ENCODE measurements at regions not wholly inside any gene's neighbourhood (a gene's known extent, or its start where the extent isn't known, plus 50 kb on each side); places are given as distances from the start of the nearest gene placed in this dataset.

- peaks cover 6% of the 10 kb centered on the region for H3K9me3 Mint-ChIP-seq
- no peaks in the 10 kb centered on the region for H3K27me3 Mint-ChIP-seq (ENCODE audit: low read depth)
- H3K27ac Mint-ChIP-seq: no peak overlapping the region
- DNase-seq (ENCODE audit: low spot score): no peak
- peaks cover 50% of the 10 kb centered on the region for H3K4me1 Mint-ChIP-seq (ENCODE audit: low read depth)
- intact Hi-C loops (cut with micrococcal nuclease): no loop called here
- no peak overlapping the region for H3K4me3 Mint-ChIP-seq (ENCODE audit: low read depth)
- peaks cover 5% of the 10 kb centered on the region for H3K36me3 Mint-ChIP-seq (ENCODE audit: low read depth)
Observed at GRCh38 chr6:15956205-15957106, 172.4 kb upstream of the MYLIP start.

- Mint-ChIP-seq H3K27me3 (ENCODE audit: low read depth) (no peaks in the 10 kb centered on the region), H3K4me3 (ENCODE audit: low read depth) (no peak overlapping the region), H3K36me3 (ENCODE audit: low read depth) (no peaks in the 10 kb centered on the region), H3K4me1 (ENCODE audit: low read depth) (peaks cover 44% of the 10 kb centered on the region), H3K9me3 (no peaks in the 10 kb centered on the region), H3K27ac (no peak overlapping the region)
- intact Hi-C loops (cut with micrococcal nuclease): no loop called here
- DNase-seq (ENCODE audit: low spot score): no peak
Observed at GRCh38 chr6:15955484-15955883, 173.4 kb upstream of the MYLIP start.

- Mint-ChIP-seq H3K4me1 (ENCODE audit: low read depth) (peaks cover 44% of the 10 kb centered on the region), H3K27me3 (ENCODE audit: low read depth) (no peaks in the 10 kb centered on the region), H3K27ac (no peak overlapping the region), H3K4me3 (ENCODE audit: low read depth) (no peak overlapping the region), H3K9me3 (no peaks in the 10 kb centered on the region), H3K36me3 (ENCODE audit: low read depth) (no peaks in the 10 kb centered on the region)
- intact Hi-C loops (cut with micrococcal nuclease): no loop called here
- no peak for DNase-seq (ENCODE audit: low spot score)
Observed at GRCh38 chr6:15953152-15953880, 175.6 kb upstream of the MYLIP start.

- H3K9me3 Mint-ChIP-seq: no peaks in the 10 kb centered on the region
Observed at GRCh38 chr6:15952231-15953151, 176.4 kb upstream of the MYLIP start.

GRCh38 chr6:15950962-15951569 is 177.8 kb upstream of the MYLIP start:
- no peaks in the 10 kb centered on the region for H3K9me3 Mint-ChIP-seq
- no peak for DNase-seq (ENCODE audit: low spot score)
- no peak overlapping the region for H3K4me3 Mint-ChIP-seq (ENCODE audit: low read depth)
- peaks cover 31% of the 10 kb centered on the region for H3K4me1 Mint-ChIP-seq (ENCODE audit: low read depth)
- H3K36me3 Mint-ChIP-seq (ENCODE audit: low read depth): no peaks in the 10 kb centered on the region
- intact Hi-C loops (cut with micrococcal nuclease): no loop called here
- no peaks in the 10 kb centered on the region for H3K27me3 Mint-ChIP-seq (ENCODE audit: low read depth)
- H3K27ac Mint-ChIP-seq: no peak overlapping the region

More at GRCh38 chr6:15952231-15953151, 176.4 kb upstream of the MYLIP start:
- Mint-ChIP-seq H3K27ac (no peak overlapping the region), H3K36me3 (ENCODE audit: low read depth) (no peaks in the 10 kb centered on the region), H3K4me3 (ENCODE audit: low read depth) (no peak overlapping the region), H3K4me1 (ENCODE audit: low read depth) (peaks cover 44% of the 10 kb centered on the region), H3K27me3 (ENCODE audit: low read depth) (no peaks in the 10 kb centered on the region)
- no peak for DNase-seq (ENCODE audit: low spot score)
- intact Hi-C loops (cut with micrococcal nuclease): no loop called here

GRCh38 chr6:15949982-15950381 is 178.9 kb upstream of the MYLIP start:
- H3K4me3 Mint-ChIP-seq (ENCODE audit: low read depth): no peak overlapping the region
- H3K27me3 Mint-ChIP-seq (ENCODE audit: low read depth): no peaks in the 10 kb centered on the region
- intact Hi-C loops (cut with micrococcal nuclease): no loop called here
- no peaks in the 10 kb centered on the region for H3K9me3 Mint-ChIP-seq
- DNase-seq (ENCODE audit: low spot score): no peak
- peaks cover 24% of the 10 kb centered on the region for H3K4me1 Mint-ChIP-seq (ENCODE audit: low read depth)
- H3K27ac Mint-ChIP-seq: no peak overlapping the region
- H3K36me3 Mint-ChIP-seq (ENCODE audit: low read depth): no peaks in the 10 kb centered on the region

GRCh38 chr6:15948930-15949900 is 179.7 kb upstream of the MYLIP start:
- Mint-ChIP-seq H3K4me3 (ENCODE audit: low read depth) (no peak overlapping the region), H3K9me3 (no peaks in the 10 kb centered on the region), H3K36me3 (ENCODE audit: low read depth) (no peaks in the 10 kb centered on the region), H3K27me3 (ENCODE audit: low read depth) (no peaks in the 10 kb centered on the region), H3K4me1 (ENCODE audit: low read depth) (peaks cover 22% of the 10 kb centered on the region), H3K27ac (no peak overlapping the region)
- DNase-seq (ENCODE audit: low spot score): no peak
- intact Hi-C loops (cut with micrococcal nuclease): no loop called here

GRCh38 chr6:15947923-15948322 is 181.0 kb upstream of the MYLIP start:
- intact Hi-C loops (cut with micrococcal nuclease): no loop called here
- Mint-ChIP-seq H3K27ac (no peak overlapping the region), H3K9me3 (no peaks in the 10 kb centered on the region), H3K27me3 (ENCODE audit: low read depth) (no peaks in the 10 kb centered on the region), H3K4me1 (ENCODE audit: low read depth) (peaks cover 13% of the 10 kb centered on the region), H3K36me3 (ENCODE audit: low read depth) (no peaks in the 10 kb centered on the region), H3K4me3 (ENCODE audit: low read depth) (no peak overlapping the region)
- no peak for DNase-seq (ENCODE audit: low spot score)

- no peaks in the 10 kb centered on the region for H3K27me3 Mint-ChIP-seq (ENCODE audit: low read depth)
- H3K4me3 Mint-ChIP-seq (ENCODE audit: low read depth): no peak overlapping the region
- H3K36me3 Mint-ChIP-seq (ENCODE audit: low read depth): no peaks in the 10 kb centered on the region
- H3K27ac Mint-ChIP-seq: no peak overlapping the region
- H3K4me1 Mint-ChIP-seq (ENCODE audit: low read depth): peaks cover 9% of the 10 kb centered on the region
- no peaks in the 10 kb centered on the region for H3K9me3 Mint-ChIP-seq
- intact Hi-C loops (cut with micrococcal nuclease): no loop called here
- DNase-seq (ENCODE audit: low spot score): no peak
Observed at GRCh38 chr6:15947436-15947835, 181.4 kb upstream of the MYLIP start.

- Mint-ChIP-seq H3K4me1 (ENCODE audit: low read depth) (peaks cover 3% of the 10 kb centered on the region), H3K27ac (no peak overlapping the region), H3K27me3 (ENCODE audit: low read depth) (no peaks in the 10 kb centered on the region), H3K36me3 (ENCODE audit: low read depth) (no peaks in the 10 kb centered on the region), H3K9me3 (no peaks in the 10 kb centered on the region), H3K4me3 (ENCODE audit: low read depth) (no peak overlapping the region)
- intact Hi-C loops (cut with micrococcal nuclease): no loop called here
- no peak for DNase-seq (ENCODE audit: low spot score)
Observed at GRCh38 chr6:15946701-15947385, 182.0 kb upstream of the MYLIP start.

GRCh38 chr6:15945593-15946159 is 183.2 kb upstream of the MYLIP start:
- H3K4me3 Mint-ChIP-seq (ENCODE audit: low read depth): no peak overlapping the region
- H3K27me3 Mint-ChIP-seq (ENCODE audit: low read depth): no peaks in the 10 kb centered on the region
- no peaks in the 10 kb centered on the region for H3K9me3 Mint-ChIP-seq
- no peak for DNase-seq (ENCODE audit: low spot score)
- no peaks in the 10 kb centered on the region for H3K4me1 Mint-ChIP-seq (ENCODE audit: low read depth)
- no peak overlapping the region for H3K27ac Mint-ChIP-seq
- intact Hi-C loops (cut with micrococcal nuclease): no loop called here
- no peaks in the 10 kb centered on the region for H3K36me3 Mint-ChIP-seq (ENCODE audit: low read depth)

Data from activated T-helper 2 cell treated with anti-CD3 and anti-CD28 coated beads, Interferon-gamma antibody, Interleukin-2, Interleukin-4, amounts not matched to agents 10 μg/mL and 5 μg/mL and 100 μg/mL, durations not matched to agents 14 hours and 24 hours and 36 hours (primary cell).